CD14-positive monocyte (primary cell): ENCODE measurements at regions not wholly inside any gene's neighbourhood (a gene's known extent, or its start where the extent isn't known, plus 50 kb on each side); places are given as distances from the start of the nearest gene placed in this dataset.

Source experiments
- DNase-seq, 3 donors: peaks; one replicate each; pipeline ENCODE4 v3.0.0-alpha.2; 2011 to 2022
- H2AFZ ChIP-seq: 2 replicates; pipeline ENCODE4 v1.6.0; 2012; ENCODE audit warnings: mild to moderate bottlenecking, low read depth, low read length, inconsistent platforms; ENCODE audit not compliant: insufficient read depth, poor library complexity, severe bottlenecking
- H3K27ac ChIP-seq, 2 donors: 1 replicate in 1 of 2; 2 replicates in 1 of 2; pipeline ENCODE4 v1.5.1; 2012 to 2013; ENCODE audit warnings: low read length in 2 of 2, control low read depth in 1 of 2, inconsistent platforms in 1 of 2, low read depth in 1 of 2, mild to moderate bottlenecking in 1 of 2
- H3K27me3 ChIP-seq, 2 donors: one replicate each; pipeline versions ENCODE4 v1.6.0 to v1.6.1; 2011 to 2013; ENCODE audit warnings: low read length in 2 of 2; ENCODE audit not compliant: control insufficient read depth in 2 of 2, insufficient read depth in 2 of 2
- H3K36me3 ChIP-seq, 2 donors: replicated peaks in 1 of 2; 1 replicate in 1 of 2; 2 replicates in 1 of 2; pipeline versions ENCODE4 v1.5.1 to v1.6.1; 2012 to 2013; ENCODE audit warnings: low read length in 2 of 2, control low read depth in 1 of 2, inconsistent platforms in 1 of 2, mild to moderate bottlenecking in 1 of 2; ENCODE audit not compliant: insufficient read depth in 2 of 2, control insufficient read depth in 1 of 2
- H3K4me1 ChIP-seq, 2 donors: 1 replicate in 1 of 2; 2 replicates in 1 of 2; pipeline versions ENCODE4 v1.5.1 to v1.6.1; 2012 to 2013; ENCODE audit warnings: low read length in 2 of 2, control low read depth in 1 of 2, inconsistent platforms in 1 of 2, mild to moderate bottlenecking in 1 of 2, moderate library complexity in 1 of 2; ENCODE audit not compliant: insufficient read depth in 2 of 2, control insufficient read depth in 1 of 2
- H3K4me2 ChIP-seq: replicated peaks from 2 replicates; pipeline ENCODE3; 2012; ENCODE audit warnings: low read length, moderate library complexity, mild to moderate bottlenecking; ENCODE audit not compliant: poor library complexity, severe bottlenecking; ENCODE audit errors: extremely low read depth
- H3K4me3 ChIP-seq, 3 experiments: fragments of 200-600 bp in 1 of 3; sonication (generic) in 1 of 3; replicated peaks in 1 of 3; 1 replicate in 2 of 3; 2 replicates in 1 of 3; pipeline ENCODE4 v1.5.1; 2011 to 2013; ENCODE audit warnings: low read length in 3 of 3, mild to moderate bottlenecking in 3 of 3, control low read depth in 2 of 3, low read depth in 2 of 3, inconsistent platforms in 1 of 3, moderate library complexity in 1 of 3
- H3K79me2 ChIP-seq: 2 replicates; pipeline ENCODE4 v1.6.0; 2012; ENCODE audit warnings: mild to moderate bottlenecking, control low read depth, inconsistent platforms, low read length, moderate library complexity; ENCODE audit not compliant: insufficient read depth
- H3K9ac ChIP-seq: 2 replicates; pipeline ENCODE4 v1.6.0; 2017; ENCODE audit warnings: low read length, mild to moderate bottlenecking; ENCODE audit not compliant: insufficient read depth, poor library complexity, severe bottlenecking
- H3K9me3 ChIP-seq, 2 donors: replicated peaks in 1 of 2; 1 replicate in 1 of 2; 2 replicates in 1 of 2; pipeline versions ENCODE4 v1.5.1 to v1.6.1; 2012 to 2013; ENCODE audit warnings: low read length in 2 of 2, control low read depth in 1 of 2; ENCODE audit not compliant: control insufficient read depth in 1 of 2, insufficient read depth in 1 of 2
- H4K20me1 ChIP-seq: 2 replicates; pipeline ENCODE4 v1.6.0; 2012; ENCODE audit warnings: mild to moderate bottlenecking, low read length, control low read depth, moderate library complexity; ENCODE audit not compliant: insufficient read depth
- H3K27ac Mint-ChIP-seq, 7 donors: one replicate each; pipeline ENCODE4 v1.8.0; 2020; ENCODE audit warnings: mild to moderate bottlenecking in 7 of 7, mixed read lengths in 7 of 7, moderate library complexity in 6 of 7, inconsistent platforms in 2 of 7
- H3K27me3 Mint-ChIP-seq, 3 donors: one replicate each; pipeline ENCODE4 v1.8.0; 2021 to 2022; ENCODE audit warnings: low read depth in 3 of 3, mild to moderate bottlenecking in 3 of 3, mixed read lengths in 3 of 3, moderate library complexity in 3 of 3, inconsistent platforms in 1 of 3
- H3K36me3 Mint-ChIP-seq, 2 donors: one replicate each; pipeline ENCODE4 v1.8.0; 2020; ENCODE audit warnings: mixed read lengths in 2 of 2, inconsistent platforms in 1 of 2, mild to moderate bottlenecking in 1 of 2
- H3K4me1 Mint-ChIP-seq: one replicate; pipeline ENCODE4 v1.8.0; 2020; ENCODE audit warnings: mild to moderate bottlenecking, mixed read lengths
- H3K4me3 Mint-ChIP-seq, 2 donors: one replicate each; pipeline ENCODE4 v1.8.0; 2020; ENCODE audit warnings: mild to moderate bottlenecking in 2 of 2, mixed read lengths in 2 of 2, moderate library complexity in 1 of 2
- H3K9me3 Mint-ChIP-seq, 7 donors: one replicate each; pipeline ENCODE4 v1.8.0; 2020 to 2022; ENCODE audit warnings: mixed read lengths in 7 of 7, mild to moderate bottlenecking in 6 of 7, moderate library complexity in 6 of 7, inconsistent platforms in 2 of 7
- CTCF ChIP-seq: fragments of 200-600 bp; IDR thresholded peaks from one replicate; pipeline ENCODE4 v1.8.0; 2022; ENCODE audit warnings: antibody characterized with exemption, mild to moderate bottlenecking
- WGBS: methylation state at CpG from one replicate; pipeline ENCODE4 v1.1.5; 2013; ENCODE audit warnings: missing lambda C conversion rate; ENCODE audit not compliant: insufficient coverage; 5-methylcytosine and 5-hydroxymethylcytosine counted together
- intact Hi-C, 2 donors: fragments of 100-400 bp; cut with micrococcal nuclease; formaldehyde crosslinking; loops; one replicate each; pipeline versions ENCODE4 v1.15.0 to v1.15.1; 2023

- peak overlapping the region; percentile 6 for H2AFZ ChIP-seq
- intact Hi-C loops: no loop called here
- DNase-seq: peak; percentile 69 to 89 (median 88)
These were observed 68.9 kb upstream of the CAB39 start for GRCh38 chr2:230643576-230644291.

More at GRCh38 chr2:230643576-230644291, 68.9 kb upstream of the CAB39 start:
- H3K4me3 ChIP-seq: peak overlapping the region in 1 of 3 experiments; percentile 53
- H3K27me3 ChIP-seq: no peaks in the 10 kb centered on the region
- H3K27ac ChIP-seq: peak overlapping the region; percentile 2 to 56
- 0% methylated on average over 3 of the region's 9 CpGs for WGBS
- H3K36me3 Mint-ChIP-seq: peaks cover 0 to 4% of the 10 kb centered on the region in 2 donors
- peak overlapping the region; percentile 52 to 67 for H3K4me3 Mint-ChIP-seq
- TF ChIP-seq CTCF: no peak
- no peaks in the 10 kb centered on the region for H3K36me3 ChIP-seq
- peaks cover 0 to 3% (median 2%) of the 10 kb centered on the region in 3 donors for H3K27me3 Mint-ChIP-seq
- H3K27ac Mint-ChIP-seq: peak overlapping the region; percentile 21 to 90 (median 86)
- peak overlapping the region; percentile 63 for H3K4me2 ChIP-seq
- H3K9ac ChIP-seq: no peak overlapping the region
- H3K9me3 Mint-ChIP-seq: peaks cover 1 to 9% (median 5%) of the 10 kb centered on the region in 7 donors
- no peaks in the 10 kb centered on the region for H4K20me1 ChIP-seq
- H3K4me1 ChIP-seq: peaks cover 26% of the 10 kb centered on the region in 2 donors
- H3K79me2 ChIP-seq: no peaks in the 10 kb centered on the region
- H3K4me1 Mint-ChIP-seq: peaks cover 30% of the 10 kb centered on the region
- peaks cover 0 to 3% of the 10 kb centered on the region in 2 donors for H3K9me3 ChIP-seq
